Upper lobe of left lung (tissue), 6 donors: ENCODE measurements at regions not wholly inside any gene's neighbourhood (a gene's known extent, or its start where the extent isn't known, plus 50 kb on each side); places are given as distances from the start of the nearest gene placed in this dataset.
A peak's percentile ranks its signal among the peaks of the same experiment; 100 is the strongest.

ENCODE experiments used
- ATAC-seq, 2 donors: fragments of 200-7000 bp; cut with Tn5 transposase; one replicate each; pipeline ENCODE4 v1.9.1; 2022; ENCODE audit warnings: mild to moderate bottlenecking in 2 of 2, moderate library complexity in 2 of 2; ENCODE audit not compliant: low FRiP score in 2 of 2
- DNase-seq, 2 donors: peaks; one replicate each; pipeline ENCODE4 v3.0.0-alpha.2; 2019 to 2020
- H3K27ac ChIP-seq, 4 donors: fragments of 200-600 bp; sonication (generic); one replicate each; pipeline ENCODE4 v1.5.1; 2016 to 2019
- H3K27me3 ChIP-seq, 4 donors: fragments of 200-600 bp; sonication (generic); one replicate each; pipeline ENCODE4 v1.5.1; 2017 to 2019
- H3K36me3 ChIP-seq, 4 donors: fragments of 200-600 bp; sonication (generic); one replicate each; pipeline ENCODE4 v1.5.1; 2016 to 2019
- H3K4me1 ChIP-seq, 4 donors: fragments of 200-600 bp; sonication (generic); one replicate each; pipeline ENCODE4 v1.5.1; 2018 to 2019
- H3K4me3 ChIP-seq, 4 donors: fragments of 200-600 bp; sonication (generic); one replicate each; pipeline ENCODE4 v1.5.1; 2017 to 2019; ENCODE audit warnings: mild to moderate bottlenecking in 2 of 4, moderate library complexity in 1 of 4
- H3K9me3 ChIP-seq, 4 donors: fragments of 200-600 bp; sonication (generic); one replicate each; pipeline ENCODE4 v1.5.1; 2018 to 2019
- EP300 ChIP-seq, 4 donors: sonication (generic); formaldehyde crosslinking; IDR thresholded peaks; one replicate each; pipeline ENCODE4 v1.5.1; 2017; ENCODE audit warnings: antibody characterized with exemption in 4 of 4, control low read depth in 2 of 4
- POLR2A ChIP-seq, 4 donors: fragments of 450-650 bp; IDR thresholded peaks; one replicate each; pipeline ENCODE4 v1.5.1; 2016 to 2017; ENCODE audit warnings: antibody characterized with exemption in 4 of 4, mild to moderate bottlenecking in 2 of 4
- POLR2AphosphoS5 ChIP-seq, 2 donors: sonication (generic); formaldehyde crosslinking; IDR thresholded peaks; one replicate each; pipeline ENCODE4 v1.5.1; 2017; ENCODE audit warnings: antibody characterized with exemption in 2 of 2
- WGBS, 2 donors: methylation state at CpG; one replicate each; pipeline ENCODE4 v1.1.5; 2017 to 2018; 5-methylcytosine and 5-hydroxymethylcytosine counted together
- TF ChIP-seq, protein P1 (sequence below), 6 experiments: fragments of 450-650 bp in 4 of 6; fragments of 200-600 bp in 2 of 6; sonication (generic) in 2 of 6; IDR thresholded peaks; one replicate each; pipeline ENCODE4 v1.5.1; 2016 to 2019; ENCODE audit warnings: antibody characterized with exemption in 6 of 6
- donor health status: DM: no; HTN: no; CAD: no; lungs with moderate emphysema.
- donor health status: DM: no; HTN: yes; CAD: no; lungs with severe emphysema.

GRCh38 chr16:86210403-86211193, 299.7 kb upstream of the FOXF1 start:
- 78 to 85% methylated on average over 19 of the region's 19 CpGs for WGBS, 2 donors
- Histone ChIP-seq H3K9me3 (no peaks in the 10 kb centered on the region), H3K4me3 (no peak overlapping the region), H3K27me3 (no peaks in the 10 kb centered on the region), H3K4me1 (peaks cover 0 to 14% (median 9%) of the 10 kb centered on the region in 4 donors), H3K36me3 (no peaks in the 10 kb centered on the region), H3K27ac (peak overlapping the region in 3 of 4 donors; percentile 20 to 79 (median 24))
- TF ChIP-seq EP300 (IDR thresholded peaks at IDR 0.05) (no peak), POLR2A (IDR thresholded peaks at IDR 0.05) (no peak), POLR2AphosphoS5 (IDR thresholded peaks at IDR 0.05) (no peak)
- TF ChIP-seq, protein P1, sequence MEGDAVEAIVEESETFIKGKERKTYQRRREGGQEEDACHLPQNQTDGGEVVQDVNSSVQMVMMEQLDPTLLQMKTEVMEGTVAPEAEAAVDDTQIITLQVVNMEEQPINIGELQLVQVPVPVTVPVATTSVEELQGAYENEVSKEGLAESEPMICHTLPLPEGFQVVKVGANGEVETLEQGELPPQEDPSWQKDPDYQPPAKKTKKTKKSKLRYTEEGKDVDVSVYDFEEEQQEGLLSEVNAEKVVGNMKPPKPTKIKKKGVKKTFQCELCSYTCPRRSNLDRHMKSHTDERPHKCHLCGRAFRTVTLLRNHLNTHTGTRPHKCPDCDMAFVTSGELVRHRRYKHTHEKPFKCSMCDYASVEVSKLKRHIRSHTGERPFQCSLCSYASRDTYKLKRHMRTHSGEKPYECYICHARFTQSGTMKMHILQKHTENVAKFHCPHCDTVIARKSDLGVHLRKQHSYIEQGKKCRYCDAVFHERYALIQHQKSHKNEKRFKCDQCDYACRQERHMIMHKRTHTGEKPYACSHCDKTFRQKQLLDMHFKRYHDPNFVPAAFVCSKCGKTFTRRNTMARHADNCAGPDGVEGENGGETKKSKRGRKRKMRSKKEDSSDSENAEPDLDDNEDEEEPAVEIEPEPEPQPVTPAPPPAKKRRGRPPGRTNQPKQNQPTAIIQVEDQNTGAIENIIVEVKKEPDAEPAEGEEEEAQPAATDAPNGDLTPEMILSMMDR (IDR thresholded peaks at IDR 0.05) = no peak
- ATAC-seq (no peak), DNase-seq (no peak)

DNA sequence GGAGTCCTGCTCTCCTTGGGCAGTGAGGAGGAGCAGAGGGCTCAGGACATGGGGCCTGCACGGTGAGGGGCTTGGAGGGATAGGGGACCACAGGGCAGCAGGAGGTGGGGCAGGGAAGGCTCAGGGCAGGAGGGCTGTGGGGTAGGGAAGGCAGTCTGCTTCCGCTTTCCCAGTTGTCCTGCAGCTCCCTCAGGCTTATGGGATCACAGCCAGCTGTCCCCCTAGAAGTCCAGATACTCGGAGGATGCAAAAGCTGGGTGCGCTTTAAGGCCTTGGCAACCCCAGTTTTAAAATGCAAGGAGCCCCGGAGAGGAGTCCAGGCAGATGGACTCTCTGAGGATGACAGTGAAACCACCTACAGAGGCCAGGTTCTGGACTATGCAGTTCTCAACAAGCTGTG, 299.1 kb upstream of the FOXF1 start:
- peak overlapping the region in 2 of 4 donors; percentile 24 to 79 for H3K27ac ChIP-seq

DNA sequence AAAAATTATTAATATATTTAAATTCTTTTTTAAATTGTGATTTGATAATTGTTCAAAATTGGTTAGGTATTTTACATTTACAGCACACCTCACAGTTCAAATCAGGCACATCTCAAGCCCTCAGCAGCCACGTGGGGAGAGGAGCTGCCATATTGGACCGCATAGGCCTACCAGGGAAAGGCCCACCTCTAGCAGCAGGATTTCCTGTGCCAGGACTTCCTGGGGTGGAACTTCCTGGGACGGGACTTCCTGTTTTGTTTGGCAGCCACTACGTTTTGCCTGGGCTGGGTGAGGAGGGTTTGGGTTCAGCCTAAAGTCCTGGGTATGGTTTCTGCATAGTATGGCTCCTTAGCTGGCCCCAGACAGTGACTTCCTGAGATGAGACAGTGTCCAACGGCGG, 298.5 kb upstream of the FOXF1 start:
- DNase-seq = no peak

More for the DNA sequence above, 299.1 kb upstream of the FOXF1 start:
- TF ChIP-seq POLR2AphosphoS5 (IDR thresholded peaks at IDR 0.05) (no peak), POLR2A (IDR thresholded peaks at IDR 0.05) (no peak), EP300 (IDR thresholded peaks at IDR 0.05) (no peak)
- TF ChIP-seq, protein P1 (IDR thresholded peaks at IDR 0.05) = no peak
- H3K4me1 ChIP-seq = peaks cover 0 to 20% (median 9%) of the 10 kb centered on the region in 4 donors
- WGBS, 2 donors = 85 to 86% methylated on average over 5 of the region's 5 CpGs
- no peak for DNase-seq
- H3K27me3 ChIP-seq = no peaks in the 10 kb centered on the region
- no peaks in the 10 kb centered on the region for H3K36me3 ChIP-seq
- no peak for ATAC-seq
- no peak overlapping the region for H3K4me3 ChIP-seq
- no peaks in the 10 kb centered on the region for H3K9me3 ChIP-seq

DNA sequence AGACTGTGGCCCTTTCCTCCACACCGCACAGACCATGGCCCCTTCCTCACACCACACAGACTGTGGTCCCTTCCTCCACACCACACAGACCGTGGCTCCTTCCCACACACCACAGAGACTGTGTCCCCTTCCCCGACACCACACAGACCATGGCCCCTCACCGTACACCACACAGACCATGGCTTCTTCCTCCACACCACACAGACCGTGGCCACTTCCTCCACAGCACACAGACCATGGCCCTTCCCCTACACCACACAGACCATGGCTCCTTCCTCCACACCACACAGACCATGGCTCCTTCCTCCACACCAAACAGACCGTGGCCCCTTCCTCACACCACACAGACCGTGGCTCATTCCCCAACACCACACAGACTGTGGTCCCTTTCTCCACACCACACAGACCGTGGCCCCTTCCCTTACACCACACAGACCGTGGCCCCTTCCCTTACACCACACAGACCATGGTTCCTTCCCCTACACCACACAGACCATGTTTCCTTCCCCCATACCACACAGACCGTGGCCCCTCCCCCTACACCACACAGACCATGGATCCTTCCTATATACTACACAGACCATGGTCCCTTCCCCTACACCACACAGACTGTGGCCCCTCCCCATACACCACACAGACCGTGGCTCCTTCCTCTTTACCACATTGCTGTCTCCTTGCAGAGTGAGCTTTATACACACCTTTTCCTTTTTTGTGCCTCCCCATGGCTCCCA, 297.5 kb upstream of the FOXF1 start:
- 63 to 71% methylated on average over 11 of the region's 11 CpGs for WGBS, 2 donors
- no peak for TF ChIP-seq POLR2AphosphoS5 (IDR thresholded peaks at IDR 0.05)
- no peak for TF ChIP-seq POLR2A (IDR thresholded peaks at IDR 0.05)
- TF ChIP-seq, protein P1 (IDR thresholded peaks at IDR 0.05) = no peak
- TF ChIP-seq EP300 (IDR thresholded peaks at IDR 0.05) = no peak
- H3K27ac ChIP-seq = peak overlapping the region in 3 of 4 donors; percentile 35 to 79 (median 60)

More for the DNA sequence above, 298.5 kb upstream of the FOXF1 start:
- Histone ChIP-seq H3K4me1 (peaks cover 0 to 21% (median 9%) of the 10 kb centered on the region in 4 donors), H3K27ac (peak overlapping the region in 1 of 4 donors; percentile 79), H3K36me3 (no peaks in the 10 kb centered on the region), H3K4me3 (no peak overlapping the region), H3K9me3 (no peaks in the 10 kb centered on the region), H3K27me3 (no peaks in the 10 kb centered on the region)
- WGBS, 2 donors = 60 to 61% methylated on average over 6 of the region's 6 CpGs
- peak in 1 of 4 donors; percentile 28 for TF ChIP-seq EP300 (IDR thresholded peaks at IDR 0.05)
- TF ChIP-seq POLR2AphosphoS5 (IDR thresholded peaks at IDR 0.05) = no peak
- ATAC-seq = no peak

More for the DNA sequence above, 297.5 kb upstream of the FOXF1 start:
- peaks cover 0 to 21% (median 9%) of the 10 kb centered on the region in 4 donors for H3K4me1 ChIP-seq
- no peaks in the 10 kb centered on the region for H3K9me3 ChIP-seq
- no peaks in the 10 kb centered on the region for H3K36me3 ChIP-seq
- ATAC-seq (no peak), DNase-seq (no peak)
- no peak overlapping the region for H3K4me3 ChIP-seq
- H3K27me3 ChIP-seq = no peaks in the 10 kb centered on the region
